ENCODE measurements at regions not wholly inside any gene's neighbourhood (a gene's known extent, or its start where the extent isn't known, plus 50 kb on each side); places are given as distances from the start of the nearest gene placed in this dataset.

- Mint-ChIP-seq H3K36me3 (ENCODE audit: low read depth) (no peaks in the 10 kb centered on the region), H3K27me3 (ENCODE audit: low read depth) (no peaks in the 10 kb centered on the region), H3K9me3 (no peaks in the 10 kb centered on the region), H3K27ac (ENCODE audit: unreplicated experiment) (no peak overlapping the region), H3K4me3 (no peak overlapping the region), H3K4me1 (no peaks in the 10 kb centered on the region)
- DNase-seq (ENCODE audit: low read depth, low spot score) = no peak
- TF ChIP-seq CTCF (conservative IDR thresholded peaks at IDR 0.05) = no peak
Measured at GRCh38 chr11:104510169-104510568, 346.2 kb upstream of the PDGFD start.

- H3K36me3 Mint-ChIP-seq (ENCODE audit: low read depth) = peaks cover 3% of the 10 kb centered on the region
- H3K27ac Mint-ChIP-seq (ENCODE audit: unreplicated experiment) = no peak overlapping the region
- H3K4me1 Mint-ChIP-seq = no peaks in the 10 kb centered on the region
- H3K27me3 Mint-ChIP-seq (ENCODE audit: low read depth) = no peaks in the 10 kb centered on the region
- TF ChIP-seq CTCF (conservative IDR thresholded peaks at IDR 0.05) = no peak
- H3K9me3 Mint-ChIP-seq = peaks cover 6% of the 10 kb centered on the region
- H3K4me3 Mint-ChIP-seq = no peak overlapping the region
- no peak for DNase-seq (ENCODE audit: low read depth, low spot score)
Measured at GRCh38 chr11:104490182-104490581, 326.2 kb upstream of the PDGFD start.

- Mint-ChIP-seq H3K4me3 (no peak overlapping the region), H3K36me3 (ENCODE audit: low read depth) (peaks cover 3% of the 10 kb centered on the region), H3K27me3 (ENCODE audit: low read depth) (no peaks in the 10 kb centered on the region), H3K27ac (ENCODE audit: unreplicated experiment) (no peak overlapping the region), H3K4me1 (no peaks in the 10 kb centered on the region), H3K9me3 (peaks cover 6% of the 10 kb centered on the region)
- DNase-seq (ENCODE audit: low read depth, low spot score) = no peak
- no peak for TF ChIP-seq CTCF (conservative IDR thresholded peaks at IDR 0.05)
Measured at GRCh38 chr11:104488561-104488960, 324.6 kb upstream of the PDGFD start.

GRCh38 chr11:104487046-104487806 lies 323.3 kb upstream of the PDGFD start:
- Mint-ChIP-seq H3K27me3 (ENCODE audit: low read depth) (no peaks in the 10 kb centered on the region), H3K4me1 (no peaks in the 10 kb centered on the region), H3K27ac (ENCODE audit: unreplicated experiment) (no peak overlapping the region), H3K4me3 (no peak overlapping the region), H3K36me3 (ENCODE audit: low read depth) (peaks cover 3% of the 10 kb centered on the region), H3K9me3 (peaks cover 17% of the 10 kb centered on the region)
- DNase-seq (ENCODE audit: low read depth, low spot score) = no peak
- TF ChIP-seq CTCF (conservative IDR thresholded peaks at IDR 0.05) = no peak

- Mint-ChIP-seq H3K36me3 (ENCODE audit: low read depth) (no peaks in the 10 kb centered on the region), H3K27me3 (ENCODE audit: low read depth) (no peaks in the 10 kb centered on the region), H3K4me1 (no peaks in the 10 kb centered on the region), H3K4me3 (no peak overlapping the region), H3K9me3 (peaks cover 15% of the 10 kb centered on the region), H3K27ac (ENCODE audit: unreplicated experiment) (no peak overlapping the region)
- DNase-seq (ENCODE audit: low read depth, low spot score) = no peak
- TF ChIP-seq CTCF (conservative IDR thresholded peaks at IDR 0.05) = no peak
Measured at GRCh38 chr11:104484804-104485554, 321.0 kb upstream of the PDGFD start.
